ENCODE measurements at regions not wholly inside any gene's neighbourhood (a gene's known extent, or its start where the extent isn't known, plus 50 kb on each side); places are given as distances from the start of the nearest gene placed in this dataset.

- DNase-seq, result no peak
- H3K9me3 ChIP-seq (ENCODE audit: insufficient read depth, low read depth), result no peaks in the 10 kb centered on the region
- H4K20me1 ChIP-seq (ENCODE audit: insufficient read depth), result no peaks in the 10 kb centered on the region
- H3K4me1 ChIP-seq (replicated peaks; ENCODE audit: insufficient read depth), result no peaks in the 10 kb centered on the region
- no peaks in the 10 kb centered on the region for H3K36me3 ChIP-seq (ENCODE audit: low read depth)
- H3K4me2 ChIP-seq, result no peak overlapping the region
- no peaks in the 10 kb centered on the region for H3F3A ChIP-seq (ENCODE audit: insufficient read depth, low read depth)
- no peaks in the 10 kb centered on the region for H3K9me2 ChIP-seq (ENCODE audit: insufficient read depth)
- POLR2A ChIA-PET (ENCODE audit: unreplicated experiment), result no interaction called here
- no peaks in the 10 kb centered on the region for H3K27me3 ChIP-seq (ENCODE audit: insufficient read depth, low read depth)
- no peak for TF ChIP-seq CTCF (conservative IDR thresholded peaks at IDR 0.05)
- TF ChIP-seq EZH2 (IDR thresholded peaks at IDR 0.05; ENCODE audit: low read depth), result no peak
- no peak overlapping the region for H3K4me3 ChIP-seq
- CTCF ChIA-PET, result no interaction called here
- intact Hi-C loops (cut with micrococcal nuclease; ENCODE audit: unreplicated experiment), result no loop called here
- no TSS peak for BruUV-seq (replicated peaks)
- H3K27ac ChIP-seq, result no peak overlapping the region
- no peak overlapping the region for H2AFZ ChIP-seq
- H3K79me2 ChIP-seq (ENCODE audit: low read depth), result no peaks in the 10 kb centered on the region
These were observed 100.0 kb upstream of the DUSP22 start for GRCh38 chr6:192313-192664.

GRCh38 chr6:193180-193579 is 99.1 kb upstream of the DUSP22 start:
- Histone ChIP-seq H3F3A (ENCODE audit: insufficient read depth, low read depth) (no peaks in the 10 kb centered on the region), H3K4me2 (no peak overlapping the region), H4K20me1 (ENCODE audit: insufficient read depth) (no peaks in the 10 kb centered on the region), H3K27ac (no peak overlapping the region), H3K9me3 (ENCODE audit: insufficient read depth, low read depth) (no peaks in the 10 kb centered on the region), H2AFZ (no peak overlapping the region), H3K4me1 (replicated peaks; ENCODE audit: insufficient read depth) (no peaks in the 10 kb centered on the region), H3K36me3 (ENCODE audit: low read depth) (no peaks in the 10 kb centered on the region), H3K4me3 (no peak overlapping the region), H3K9me2 (ENCODE audit: insufficient read depth) (no peaks in the 10 kb centered on the region), H3K79me2 (ENCODE audit: low read depth) (no peaks in the 10 kb centered on the region), H3K27me3 (ENCODE audit: insufficient read depth, low read depth) (no peaks in the 10 kb centered on the region)
- intact Hi-C loops (cut with micrococcal nuclease; ENCODE audit: unreplicated experiment), result no loop called here
- ChIA-PET CTCF (no interaction called here), POLR2A (ENCODE audit: unreplicated experiment) (no interaction called here)
- BruUV-seq (replicated peaks), result no TSS peak
- DNase-seq, result no peak
- TF ChIP-seq EZH2 (IDR thresholded peaks at IDR 0.05; ENCODE audit: low read depth) (no peak), CTCF (conservative IDR thresholded peaks at IDR 0.05) (no peak)

GRCh38 chr6:193773-194310 is 98.4 kb upstream of the DUSP22 start:
- no peak overlapping the region for H3K27ac ChIP-seq
- no peaks in the 10 kb centered on the region for H3K9me3 ChIP-seq (ENCODE audit: insufficient read depth, low read depth)
- no peaks in the 10 kb centered on the region for H3K36me3 ChIP-seq (ENCODE audit: low read depth)
- no peak overlapping the region for H2AFZ ChIP-seq
- ChIA-PET CTCF (no interaction called here), POLR2A (ENCODE audit: unreplicated experiment) (no interaction called here)
- no peaks in the 10 kb centered on the region for H3K9me2 ChIP-seq (ENCODE audit: insufficient read depth)
- H3F3A ChIP-seq (ENCODE audit: insufficient read depth, low read depth), result no peaks in the 10 kb centered on the region
- no peaks in the 10 kb centered on the region for H3K79me2 ChIP-seq (ENCODE audit: low read depth)
- intact Hi-C loops (cut with micrococcal nuclease; ENCODE audit: unreplicated experiment), result no loop called here
- no peaks in the 10 kb centered on the region for H4K20me1 ChIP-seq (ENCODE audit: insufficient read depth)
- H3K4me3 ChIP-seq, result no peak overlapping the region
- no peak overlapping the region for H3K4me2 ChIP-seq
- no peak for DNase-seq
- H3K4me1 ChIP-seq (replicated peaks; ENCODE audit: insufficient read depth), result no peaks in the 10 kb centered on the region
- no peaks in the 10 kb centered on the region for H3K27me3 ChIP-seq (ENCODE audit: insufficient read depth, low read depth)
- no peak for TF ChIP-seq CTCF (conservative IDR thresholded peaks at IDR 0.05)
- TF ChIP-seq EZH2 (IDR thresholded peaks at IDR 0.05; ENCODE audit: low read depth), result no peak
- BruUV-seq (replicated peaks), result no TSS peak

All from PC-9 (cell line).